ENCODE measurements at regions not wholly inside any gene's neighbourhood (a gene's known extent, or its start where the extent isn't known, plus 50 kb on each side); places are given as distances from the start of the nearest gene placed in this dataset.
"Not testable (repeated sequence)": the region's sequence is repeated elsewhere in the genome, so short reads cannot be mapped to it uniquely, and the experiment has no call there.

GRCh38 chr10:63077800-63078199 is 55.3 kb upstream of the NRBF2 start:
- intact Hi-C loops (cut with micrococcal nuclease), result no loop called here

- intact Hi-C loops (cut with micrococcal nuclease), result no loop called here
These were observed 60.2 kb upstream of the NRBF2 start for GRCh38 chr10:63072951-63073350.

GRCh38 chr10:63071145-63071544 is 62.0 kb upstream of the NRBF2 start:
- intact Hi-C loops (cut with micrococcal nuclease), result no loop called here

GRCh38 chr10:63069318-63069717 is 63.8 kb upstream of the NRBF2 start:
- intact Hi-C loops (cut with micrococcal nuclease), result loop anchor here (5.0 kb wide), 1 partner anchor 212 kb away; no protein-coding TSS in a partner anchor

GRCh38 chr10:63068246-63068645 is 64.9 kb upstream of the NRBF2 start:
- intact Hi-C loops (cut with micrococcal nuclease), result loop anchor here (5.0 kb wide), 1 partner anchor 211 kb away; no protein-coding TSS in a partner anchor

- intact Hi-C loops (cut with micrococcal nuclease), result loop anchor here (5.0 kb wide), 1 partner anchor 209 kb away; no protein-coding TSS in a partner anchor
These were observed 66.5 kb upstream of the NRBF2 start for GRCh38 chr10:63066606-63067005.

- intact Hi-C loops (cut with micrococcal nuclease), result loop anchor here (5.0 kb wide), 1 partner anchor 207 kb away; no protein-coding TSS in a partner anchor
These were observed 68.4 kb upstream of the NRBF2 start for GRCh38 chr10:63064706-63065105.

- intact Hi-C loops (cut with micrococcal nuclease), result no loop called here
These were observed 74.9 kb upstream of the NRBF2 start for GRCh38 chr10:63058236-63058635.

- intact Hi-C loops (cut with micrococcal nuclease), result no loop called here
These were observed 75.6 kb upstream of the NRBF2 start for GRCh38 chr10:63057509-63057908.

GRCh38 chr10:63055705-63056104 is 77.4 kb upstream of the NRBF2 start:
- intact Hi-C loops (cut with micrococcal nuclease), result no loop called here

GRCh38 chr10:63054889-63055611 is 78.1 kb upstream of the NRBF2 start:
- intact Hi-C loops (cut with micrococcal nuclease), result no loop called here

GRCh38 chr10:63052083-63052482 is 81.0 kb upstream of the NRBF2 start:
- intact Hi-C loops (cut with micrococcal nuclease), result no loop called here

- intact Hi-C loops (cut with micrococcal nuclease), result no loop called here
These were observed 90.9 kb upstream of the NRBF2 start for GRCh38 chr10:63042256-63042655.

GRCh38 chr10:63033616-63034185 is 99.4 kb upstream of the NRBF2 start:
- intact Hi-C loops (cut with micrococcal nuclease), result not testable (repeated sequence)

- intact Hi-C loops (cut with micrococcal nuclease), result no loop called here
These were observed 102.6 kb upstream of the NRBF2 start for GRCh38 chr10:63030536-63030935.

- intact Hi-C loops (cut with micrococcal nuclease), result no loop called here
These were observed 105.6 kb upstream of the NRBF2 start for GRCh38 chr10:63027531-63027930.

- intact Hi-C loops (cut with micrococcal nuclease), result no loop called here
These were observed 111.9 kb upstream of the NRBF2 start for GRCh38 chr10:63021225-63021624.

- intact Hi-C loops (cut with micrococcal nuclease), result no loop called here
These were observed 119.4 kb upstream of the NRBF2 start for GRCh38 chr10:63013755-63014154.

- intact Hi-C loops (cut with micrococcal nuclease), result no loop called here
These were observed 120.5 kb upstream of the NRBF2 start for GRCh38 chr10:63012623-63013022.

GRCh38 chr10:63010203-63010602 is 122.9 kb upstream of the NRBF2 start:
- intact Hi-C loops (cut with micrococcal nuclease), result no loop called here

GRCh38 chr10:63008491-63008890 is 124.6 kb upstream of the NRBF2 start:
- intact Hi-C loops (cut with micrococcal nuclease), result loop anchor here (10.0 kb wide), 1 partner anchor 414 kb away; no protein-coding TSS in a partner anchor

- intact Hi-C loops (cut with micrococcal nuclease), result loop anchor here (10.0 kb wide), 1 partner anchor 412 kb away; no protein-coding TSS in a partner anchor
These were observed 126.0 kb upstream of the NRBF2 start for GRCh38 chr10:63007112-63007511.

GRCh38 chr10:63005246-63005645 is 127.9 kb upstream of the NRBF2 start:
- intact Hi-C loops (cut with micrococcal nuclease), result loop anchor here (10.0 kb wide), 1 partner anchor 410 kb away; no protein-coding TSS in a partner anchor
